ENCODE measurements at regions not wholly inside any gene's neighbourhood (a gene's known extent, or its start where the extent isn't known, plus 50 kb on each side); places are given as distances from the start of the nearest gene placed in this dataset.
"Not testable (repeated sequence)": the region's sequence is repeated elsewhere in the genome, so short reads cannot be mapped to it uniquely, and the experiment has no call there.

DNA sequence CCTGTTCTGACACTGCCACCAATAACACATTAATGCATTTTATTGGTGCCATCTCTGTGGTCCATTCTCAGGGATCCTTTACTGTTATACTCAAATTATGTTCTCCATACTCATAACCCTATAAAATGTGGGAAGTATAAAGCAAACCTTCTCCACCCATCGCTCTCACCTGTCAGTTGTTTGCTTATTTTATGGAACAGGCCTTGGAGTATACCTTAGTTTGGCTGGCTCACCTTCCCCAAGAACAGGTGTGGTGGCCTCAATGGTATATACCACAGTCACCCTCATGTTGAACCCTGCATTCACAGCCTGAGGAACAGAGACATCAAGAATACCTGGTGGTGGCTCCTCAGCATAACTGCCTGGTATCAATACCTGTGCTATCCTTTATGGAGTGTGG lies 308.4 kb upstream of the STXBP6 start:
- DNase-seq (ENCODE audit: low spot score in 2 of 2) (no peak), ATAC-seq (no peak)
- Mint-ChIP-seq H3K4me1 (no peaks in the 10 kb centered on the region), H3K36me3 (no peaks in the 10 kb centered on the region), H3K27ac (no peak overlapping the region), H3K4me3 (no peak overlapping the region), H3K9me3 (no peaks in the 10 kb centered on the region)

DNA sequence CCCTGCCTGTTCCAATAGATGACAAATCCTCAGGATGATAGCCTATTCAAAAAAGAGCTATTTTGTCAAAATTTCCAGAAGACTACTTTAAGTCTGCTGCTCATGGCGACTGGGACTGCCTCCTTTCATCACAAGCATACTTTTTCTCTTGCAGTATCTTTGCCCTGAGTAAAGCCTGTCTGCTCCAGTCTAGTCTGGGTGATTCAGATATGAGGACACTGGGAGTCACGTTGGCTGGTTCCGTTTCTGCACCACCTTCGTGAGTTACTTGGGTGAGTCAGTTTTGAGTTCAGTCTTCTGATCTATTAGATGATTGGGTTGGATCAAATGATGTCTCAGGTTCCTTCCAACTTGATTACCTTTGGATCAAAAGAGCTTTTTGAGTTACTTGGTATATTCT lies 301.3 kb upstream of the STXBP6 start:
- H3K4me3 Mint-ChIP-seq = no peak overlapping the region
- DNase-seq (ENCODE audit: low spot score in 2 of 2) = no peak
- no peak overlapping the region for H3K27ac Mint-ChIP-seq
- no peaks in the 10 kb centered on the region for H3K4me1 Mint-ChIP-seq
- no peak for ATAC-seq
- no peaks in the 10 kb centered on the region for H3K36me3 Mint-ChIP-seq
- no peaks in the 10 kb centered on the region for H3K9me3 Mint-ChIP-seq

DNA sequence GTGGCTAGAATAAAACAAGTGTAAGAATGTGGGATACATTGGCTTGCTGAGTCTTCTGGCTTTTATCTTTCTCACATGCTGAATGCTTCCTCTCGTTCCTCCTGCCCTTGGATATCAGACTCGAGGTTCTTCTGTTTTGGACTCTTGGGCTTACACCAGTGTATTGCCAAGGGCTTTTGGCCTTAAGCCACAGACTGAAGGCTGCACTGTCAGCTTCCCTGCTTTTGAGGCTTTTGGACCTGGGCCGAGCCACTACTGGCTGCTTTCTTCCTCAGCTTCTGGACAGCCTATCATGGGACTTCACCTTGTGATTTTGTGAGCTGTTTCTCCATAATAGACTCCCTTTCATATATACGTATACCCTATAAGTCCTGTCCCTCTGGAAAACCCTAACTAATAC lies 300.9 kb upstream of the STXBP6 start:
- Mint-ChIP-seq H3K9me3 (peaks cover 2% of the 10 kb centered on the region), H3K4me1 (no peaks in the 10 kb centered on the region), H3K4me3 (no peak overlapping the region), H3K27ac (no peak overlapping the region), H3K36me3 (no peaks in the 10 kb centered on the region)
- ATAC-seq = no peak
- no peak for DNase-seq (ENCODE audit: low spot score in 2 of 2)

DNA sequence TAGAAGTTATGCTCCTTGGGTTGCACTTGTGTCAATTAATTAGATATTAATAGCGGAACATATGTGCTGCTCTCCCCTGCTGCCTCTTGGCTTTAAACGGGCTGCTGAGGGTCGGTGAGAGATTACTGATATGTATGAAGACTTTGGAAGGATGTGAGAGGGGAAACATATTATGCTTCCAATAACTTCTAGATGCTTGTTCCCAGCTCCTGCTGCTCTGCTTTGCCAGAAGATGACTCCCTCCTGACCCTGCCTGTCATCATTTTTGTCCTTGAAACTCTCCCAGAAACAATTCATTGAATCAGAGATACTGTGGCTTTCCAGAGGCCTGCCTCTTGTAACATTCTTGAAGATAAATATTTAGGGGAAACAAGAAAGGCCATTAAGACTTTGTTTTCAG lies 300.1 kb upstream of the STXBP6 start:
- DNase-seq (ENCODE audit: low spot score in 2 of 2) = no peak
- H3K27ac Mint-ChIP-seq = no peak overlapping the region
- ATAC-seq = no peak
- H3K4me3 Mint-ChIP-seq = no peak overlapping the region
- no peaks in the 10 kb centered on the region for H3K36me3 Mint-ChIP-seq
- H3K9me3 Mint-ChIP-seq = peaks cover 5% of the 10 kb centered on the region
- no peaks in the 10 kb centered on the region for H3K4me1 Mint-ChIP-seq

DNA sequence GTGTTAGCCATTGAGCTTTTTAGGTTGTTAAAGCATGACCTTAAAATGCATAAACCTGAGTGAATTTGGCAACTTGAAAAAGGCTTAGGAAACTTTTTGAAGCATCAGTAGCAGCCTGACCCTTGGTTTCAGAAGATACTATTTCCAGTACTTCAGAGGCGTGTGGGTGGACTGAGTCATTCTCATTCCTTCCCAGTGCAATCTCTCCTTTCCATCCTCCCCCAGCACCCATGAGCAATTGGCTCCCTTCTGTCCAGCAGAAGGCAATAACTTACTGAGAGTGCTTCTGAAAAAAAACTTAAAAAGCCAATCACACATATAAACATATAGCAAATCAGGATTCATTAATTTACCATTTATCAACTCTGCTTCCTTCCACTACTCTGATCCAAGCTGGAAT lies 299.3 kb upstream of the STXBP6 start:
- no peaks in the 10 kb centered on the region for H3K4me1 Mint-ChIP-seq
- no peak overlapping the region for H3K4me3 Mint-ChIP-seq
- peaks cover 7% of the 10 kb centered on the region for H3K9me3 Mint-ChIP-seq
- H3K36me3 Mint-ChIP-seq = no peaks in the 10 kb centered on the region
- ATAC-seq = no peak
- DNase-seq (ENCODE audit: low spot score in 2 of 2) = no peak
- H3K27ac Mint-ChIP-seq = no peak overlapping the region

DNA sequence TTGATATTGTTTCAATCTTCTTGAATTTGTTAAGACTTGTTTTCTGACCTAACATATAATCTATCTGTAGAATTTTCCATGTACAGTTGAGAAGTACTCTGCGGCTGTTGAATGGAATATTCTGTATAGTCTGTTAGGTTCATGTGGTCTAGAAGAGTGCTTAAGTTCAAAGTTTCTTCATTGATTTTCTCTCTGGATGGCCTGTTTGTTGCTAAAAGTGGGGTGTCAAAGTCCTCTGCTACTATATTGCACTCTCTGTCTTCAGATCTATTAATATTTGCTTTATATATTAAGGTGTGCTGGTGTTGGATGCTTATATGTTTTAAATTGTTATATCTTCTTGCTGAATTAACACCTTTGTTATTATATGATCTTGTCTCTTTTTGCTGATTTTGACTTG lies 290.9 kb upstream of the STXBP6 start:
- Mint-ChIP-seq H3K4me3 (no peak overlapping the region), H3K4me1 (no peaks in the 10 kb centered on the region), H3K27ac (no peak overlapping the region), H3K9me3 (peaks cover 21% of the 10 kb centered on the region), H3K36me3 (no peaks in the 10 kb centered on the region)
- DNase-seq (ENCODE audit: low spot score in 2 of 2) (no peak), ATAC-seq (no peak)

DNA sequence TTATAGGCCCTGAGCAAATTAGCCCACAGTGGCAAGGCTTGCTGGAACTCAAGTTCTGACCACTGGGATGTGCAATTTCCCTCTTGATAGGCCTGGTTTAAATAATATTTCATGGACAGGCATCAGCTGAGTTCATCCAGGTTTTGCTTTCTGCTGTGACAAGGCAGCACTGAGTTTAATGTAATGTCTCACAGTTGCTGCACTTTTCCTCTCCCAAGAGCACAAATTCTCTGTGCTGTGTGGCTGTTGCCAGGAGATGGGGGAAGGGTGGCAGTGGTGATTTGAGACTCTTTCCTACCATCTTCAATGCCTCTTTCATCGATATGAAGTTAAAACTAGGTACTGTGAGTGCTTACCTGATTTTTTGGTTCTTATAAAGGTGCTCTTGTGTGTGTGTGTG lies 272.8 kb upstream of the STXBP6 start:
- no peak for DNase-seq (ENCODE audit: low spot score in 2 of 2)
- no peaks in the 10 kb centered on the region for H3K36me3 Mint-ChIP-seq
- peaks cover 3% of the 10 kb centered on the region for H3K9me3 Mint-ChIP-seq
- H3K27ac Mint-ChIP-seq = no peak overlapping the region
- no peak for ATAC-seq
- no peak overlapping the region for H3K4me3 Mint-ChIP-seq
- H3K4me1 Mint-ChIP-seq = no peaks in the 10 kb centered on the region

DNA sequence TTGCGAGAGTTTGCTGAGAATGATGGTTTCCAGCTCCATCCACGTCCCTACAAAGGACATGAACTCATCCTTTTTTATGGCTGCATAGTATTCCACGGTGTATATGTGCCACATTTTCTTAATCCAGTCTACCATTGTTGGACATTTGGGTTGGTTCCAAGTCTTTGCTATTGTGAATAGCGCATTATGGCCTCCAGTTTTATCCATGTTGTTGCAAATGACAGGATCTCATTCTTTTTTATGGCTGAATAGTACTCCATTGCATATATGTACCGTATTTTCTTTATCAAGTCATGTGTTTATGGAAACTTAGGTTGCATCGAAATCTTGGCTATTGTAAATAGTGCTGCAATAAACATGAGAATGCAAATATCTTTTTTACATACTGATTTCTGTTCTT lies 266.1 kb upstream of the STXBP6 start:
- not testable (repeated sequence) for H3K36me3 Mint-ChIP-seq; ATAC-seq; DNase-seq (ENCODE audit: low spot score in 2 of 2); H3K9me3 Mint-ChIP-seq; H3K4me3 Mint-ChIP-seq; H3K4me1 Mint-ChIP-seq; H3K27ac Mint-ChIP-seq

DNA sequence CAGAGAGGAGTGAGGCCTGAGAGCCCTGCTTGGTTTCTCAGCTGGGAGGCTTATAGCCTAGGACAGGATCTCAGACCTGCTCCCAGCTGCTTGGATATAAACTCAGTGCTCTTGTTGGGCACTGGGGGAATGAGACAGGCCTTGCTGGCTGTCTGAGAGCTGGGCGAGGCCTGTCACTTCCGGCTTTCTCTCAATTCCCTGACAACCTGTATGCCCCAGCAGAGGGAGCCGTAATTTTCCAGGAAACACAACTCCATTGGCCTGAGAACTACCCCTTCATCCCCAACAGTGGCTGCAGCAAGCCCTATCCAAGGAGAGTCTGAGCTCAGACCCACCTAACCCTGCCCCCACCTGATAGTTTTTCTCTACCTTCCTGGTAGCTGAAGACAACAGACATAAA lies 258.3 kb upstream of the STXBP6 start:
- Mint-ChIP-seq H3K9me3 (peaks cover 2% of the 10 kb centered on the region), H3K4me1 (no peaks in the 10 kb centered on the region), H3K4me3 (no peak overlapping the region), H3K27ac (no peak overlapping the region), H3K36me3 (no peaks in the 10 kb centered on the region)
- no peak for ATAC-seq
- DNase-seq (ENCODE audit: low spot score in 2 of 2) = no peak

DNA sequence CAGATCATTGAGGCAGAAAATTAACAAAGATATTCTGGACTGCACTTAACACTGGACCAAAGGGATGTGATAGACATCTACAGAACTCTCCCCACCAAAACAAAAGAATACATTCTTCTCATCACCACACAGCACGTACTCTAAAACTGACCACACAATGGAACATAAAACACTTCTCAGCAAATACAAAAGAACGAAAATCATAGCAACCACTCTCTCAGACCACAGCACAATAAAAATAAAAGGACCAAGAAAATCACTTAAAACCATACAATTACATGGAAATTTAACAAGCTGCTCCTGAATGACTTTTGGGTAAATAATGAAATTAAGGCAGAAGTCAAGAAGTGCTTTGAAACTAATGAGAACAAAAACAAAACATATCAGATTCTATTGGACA lies 254.0 kb upstream of the STXBP6 start:
- DNase-seq (ENCODE audit: low spot score in 2 of 2) = no peak
- Mint-ChIP-seq H3K36me3 (no peaks in the 10 kb centered on the region), H3K4me3 (no peak overlapping the region), H3K4me1 (no peaks in the 10 kb centered on the region), H3K27ac (no peak overlapping the region), H3K9me3 (peaks cover 2% of the 10 kb centered on the region)
- no peak for ATAC-seq

DNA sequence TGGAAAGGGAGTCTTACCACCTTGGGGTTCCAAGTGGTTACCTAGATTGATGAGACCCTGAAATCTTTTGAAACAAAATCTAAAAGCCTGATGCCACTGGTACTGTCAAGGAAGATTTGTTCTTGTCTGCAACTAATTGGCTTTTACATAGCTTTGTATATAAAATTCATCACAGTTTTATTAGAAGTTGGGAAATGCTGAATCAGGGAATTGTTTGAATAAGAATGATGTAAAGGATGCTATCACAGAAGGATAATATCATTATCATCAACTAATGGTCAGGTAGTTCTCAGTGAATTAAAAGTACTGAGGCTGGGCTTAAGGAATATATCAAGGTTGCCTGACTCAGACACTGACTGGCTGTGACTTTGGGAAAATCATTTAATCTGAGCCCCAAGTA lies 248.3 kb upstream of the STXBP6 start:
- Mint-ChIP-seq H3K36me3 (no peaks in the 10 kb centered on the region), H3K9me3 (no peaks in the 10 kb centered on the region), H3K27ac (no peak overlapping the region), H3K4me3 (no peak overlapping the region), H3K4me1 (no peaks in the 10 kb centered on the region)
- ATAC-seq = no peak
- no peak for DNase-seq (ENCODE audit: low spot score in 2 of 2)

DNA sequence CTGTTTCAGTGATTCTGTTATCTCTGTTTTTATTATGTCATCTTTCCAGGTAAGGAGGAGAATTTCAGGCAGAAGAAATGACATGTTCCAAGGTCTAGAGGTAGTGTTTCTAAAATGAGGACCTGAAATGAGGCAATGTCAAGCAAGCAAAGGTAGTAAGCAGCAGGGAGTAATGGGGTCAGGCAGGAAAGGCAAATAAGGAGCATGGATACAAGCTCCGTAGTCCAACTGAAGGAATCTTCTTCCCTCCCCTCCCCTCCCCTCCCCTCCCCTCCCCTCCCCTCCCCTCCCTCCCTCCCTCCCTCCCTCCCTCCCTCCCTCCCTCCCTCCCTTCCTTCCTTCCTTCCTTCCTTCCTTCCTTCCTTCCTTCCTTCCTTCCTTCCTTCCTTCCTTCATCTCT lies 240.2 kb upstream of the STXBP6 start:
- not testable (repeated sequence) for H3K4me3 Mint-ChIP-seq; ATAC-seq; H3K27ac Mint-ChIP-seq; H3K4me1 Mint-ChIP-seq; DNase-seq (ENCODE audit: low spot score in 2 of 2); H3K36me3 Mint-ChIP-seq; H3K9me3 Mint-ChIP-seq

DNA sequence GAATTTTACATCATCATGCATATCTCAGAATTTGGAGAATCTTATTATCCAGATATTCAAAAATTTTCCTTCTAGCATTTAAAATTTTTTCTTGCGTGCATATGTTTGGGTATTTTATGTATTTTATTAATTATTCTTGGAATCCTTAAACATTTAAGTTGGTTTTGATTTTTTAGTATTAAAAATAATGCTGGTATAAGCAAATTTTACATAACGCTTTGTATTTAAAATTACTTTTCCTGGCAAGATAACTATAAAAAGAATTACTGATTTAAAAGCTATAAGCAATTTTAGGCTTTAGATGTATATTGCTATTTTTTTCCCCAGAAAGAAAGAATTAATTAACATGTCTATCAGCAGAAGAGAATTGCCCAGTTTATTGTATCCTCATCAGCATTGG lies 224.6 kb upstream of the STXBP6 start:
- H3K36me3 Mint-ChIP-seq = no peaks in the 10 kb centered on the region
- no peak for DNase-seq (ENCODE audit: low spot score in 2 of 2)
- ATAC-seq = no peak
- H3K27ac Mint-ChIP-seq = no peak overlapping the region
- H3K4me1 Mint-ChIP-seq = no peaks in the 10 kb centered on the region
- no peaks in the 10 kb centered on the region for H3K9me3 Mint-ChIP-seq
- no peak overlapping the region for H3K4me3 Mint-ChIP-seq

DNA sequence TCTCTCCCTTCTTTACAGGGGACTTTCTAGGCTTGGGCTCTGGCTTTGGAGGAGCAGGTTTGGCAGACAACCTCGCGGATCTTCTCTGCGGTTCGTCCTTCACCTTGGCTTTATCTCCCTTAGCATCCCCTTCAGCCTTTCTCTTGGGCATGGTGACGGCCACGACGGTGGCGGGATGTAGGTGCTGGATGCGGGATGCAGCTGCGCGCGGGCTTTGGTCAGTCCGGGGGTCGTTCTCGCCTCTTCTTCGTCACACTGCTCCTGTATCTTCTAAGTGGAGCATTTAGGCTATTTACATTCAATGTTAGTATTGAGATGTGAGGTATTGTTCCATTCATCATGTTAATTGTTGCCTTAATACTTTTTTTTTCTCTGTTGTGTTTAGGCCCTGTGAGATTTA lies 217.2 kb upstream of the STXBP6 start:
- H3K9me3 Mint-ChIP-seq = no peaks in the 10 kb centered on the region
- H3K36me3 Mint-ChIP-seq = no peaks in the 10 kb centered on the region
- no peak overlapping the region for H3K27ac Mint-ChIP-seq
- DNase-seq (ENCODE audit: low spot score in 2 of 2) = no peak
- H3K4me1 Mint-ChIP-seq = no peaks in the 10 kb centered on the region
- H3K4me3 Mint-ChIP-seq = no peak overlapping the region
- ATAC-seq = no peak

DNA sequence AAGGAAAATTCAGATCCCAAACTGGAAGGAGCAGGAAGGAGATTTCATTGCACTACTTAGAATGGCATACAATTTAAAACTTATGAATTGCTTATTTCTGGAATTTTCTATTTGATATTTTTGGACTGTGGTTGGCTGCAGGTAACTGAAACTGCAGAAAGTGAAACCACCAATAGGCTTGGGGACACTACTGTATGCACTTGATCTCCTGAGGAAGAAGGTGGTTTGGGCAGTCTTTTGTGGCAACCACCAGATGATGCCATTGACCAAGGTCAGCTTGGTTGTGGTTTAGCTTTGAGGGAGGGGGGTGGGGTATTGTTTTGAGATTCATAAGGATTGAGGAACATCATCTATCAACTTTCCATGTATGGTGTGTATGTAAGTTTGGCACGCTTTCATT lies 209.5 kb upstream of the STXBP6 start:
- H3K9me3 Mint-ChIP-seq = no peaks in the 10 kb centered on the region
- DNase-seq (ENCODE audit: low spot score in 2 of 2) = no peak
- ATAC-seq = no peak
- H3K36me3 Mint-ChIP-seq = no peaks in the 10 kb centered on the region
- H3K4me3 Mint-ChIP-seq = no peak overlapping the region
- H3K4me1 Mint-ChIP-seq = no peaks in the 10 kb centered on the region
- H3K27ac Mint-ChIP-seq = no peak overlapping the region

DNA sequence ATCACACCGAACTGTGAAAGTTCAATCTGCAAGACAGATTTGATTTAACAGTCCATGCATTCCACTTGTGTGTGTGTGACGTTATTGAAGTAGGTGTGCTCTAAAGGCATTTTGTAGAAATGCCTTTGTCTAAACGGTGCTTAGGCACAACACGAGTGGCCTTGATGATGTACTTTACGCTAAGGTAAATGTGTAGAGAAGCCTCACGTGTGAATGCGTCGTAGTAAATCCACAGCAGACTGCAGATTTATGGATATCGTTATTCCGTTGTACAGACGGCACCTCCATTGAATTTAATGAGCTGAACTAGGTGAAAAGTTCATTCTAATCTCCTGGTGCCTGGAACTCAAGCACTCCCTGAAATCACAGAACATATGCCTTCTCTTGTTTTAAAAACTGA lies 202.8 kb upstream of the STXBP6 start:
- H3K36me3 Mint-ChIP-seq = no peaks in the 10 kb centered on the region
- H3K4me1 Mint-ChIP-seq = no peaks in the 10 kb centered on the region
- H3K9me3 Mint-ChIP-seq = no peaks in the 10 kb centered on the region
- H3K4me3 Mint-ChIP-seq = no peak overlapping the region
- ATAC-seq (no peak), DNase-seq (ENCODE audit: low spot score in 2 of 2) (no peak)
- H3K27ac Mint-ChIP-seq = no peak overlapping the region

DNA sequence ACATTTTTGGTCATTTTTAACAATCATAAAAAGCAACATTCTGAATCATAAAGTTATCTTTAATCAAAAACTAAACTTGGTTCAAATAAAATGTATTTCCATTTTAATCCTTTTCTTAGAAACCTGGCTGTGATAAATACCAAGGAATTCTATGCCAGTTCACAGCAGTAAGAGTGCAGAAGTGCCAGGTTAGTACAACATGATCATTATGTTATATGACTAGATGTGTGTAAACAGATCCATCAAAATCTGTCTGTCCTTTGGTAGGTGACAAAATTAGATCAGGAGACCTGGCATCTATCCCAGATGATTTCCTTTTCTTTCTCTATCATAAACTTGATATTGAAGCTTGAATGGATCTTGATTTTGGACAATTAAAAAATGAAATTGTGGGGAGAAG lies 200.6 kb upstream of the STXBP6 start:
- DNase-seq (ENCODE audit: low spot score in 2 of 2) (no peak), ATAC-seq (no peak)
- no peaks in the 10 kb centered on the region for H3K4me1 Mint-ChIP-seq
- H3K36me3 Mint-ChIP-seq = no peaks in the 10 kb centered on the region
- no peaks in the 10 kb centered on the region for H3K9me3 Mint-ChIP-seq
- no peak overlapping the region for H3K4me3 Mint-ChIP-seq
- no peak overlapping the region for H3K27ac Mint-ChIP-seq

All from stimulated activated effector memory CD8-positive, alpha-beta T cell treated with anti-CD3 and anti-CD28 coated beads, Interleukin-12 subunit alpha, Interleukin-12 subunit beta, amount 100 ng/mL, for 72 hours (primary cell).